ENCODE measurements at regions not wholly inside any gene's neighbourhood (a gene's known extent, or its start where the extent isn't known, plus 50 kb on each side); places are given as distances from the start of the nearest gene placed in this dataset.

DNA sequence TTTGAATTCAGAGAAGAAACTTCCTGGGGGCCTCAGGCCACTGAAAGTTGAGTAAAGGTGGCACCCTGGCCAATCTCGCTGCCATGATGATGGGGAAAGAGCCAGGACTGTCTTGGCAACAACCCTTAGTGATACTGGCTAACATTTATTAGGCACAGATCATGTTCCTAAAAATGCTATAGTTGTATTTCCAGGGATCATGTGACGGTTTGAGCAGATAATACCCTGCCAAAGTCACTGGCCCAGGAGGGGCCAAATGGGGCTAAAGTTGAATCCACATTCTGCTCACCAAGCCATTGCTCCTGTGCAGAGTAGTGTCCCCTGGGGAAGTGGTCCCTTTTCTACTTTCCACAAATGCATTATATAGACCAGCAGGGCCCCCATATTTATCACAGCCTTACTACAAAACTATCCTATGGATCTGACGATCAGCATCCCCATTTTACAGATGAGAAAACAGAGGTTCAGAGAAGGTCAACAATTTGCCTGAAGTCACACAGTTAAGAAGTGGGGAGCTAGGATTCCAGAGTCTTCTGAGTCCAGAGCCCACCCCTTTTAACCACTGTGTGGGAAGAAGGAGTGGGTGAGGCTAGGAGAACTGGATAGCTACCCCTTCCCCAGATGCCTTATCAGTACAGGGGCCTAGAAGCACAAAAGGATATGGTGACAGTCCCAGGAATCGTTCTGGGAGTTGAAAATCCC lies 300.0 kb upstream of the IRX3 start:
- TF ChIP-seq CTCF (IDR thresholded peaks at IDR 0.05; ENCODE audit: insufficient read depth, low read depth, low read length, missing control alignments) = no peak
- DNase-seq (ENCODE audit: low read depth) = no peak
- H3K4me3 ChIP-seq (ENCODE audit: low read depth, low read length) = no peak overlapping the region

DNA sequence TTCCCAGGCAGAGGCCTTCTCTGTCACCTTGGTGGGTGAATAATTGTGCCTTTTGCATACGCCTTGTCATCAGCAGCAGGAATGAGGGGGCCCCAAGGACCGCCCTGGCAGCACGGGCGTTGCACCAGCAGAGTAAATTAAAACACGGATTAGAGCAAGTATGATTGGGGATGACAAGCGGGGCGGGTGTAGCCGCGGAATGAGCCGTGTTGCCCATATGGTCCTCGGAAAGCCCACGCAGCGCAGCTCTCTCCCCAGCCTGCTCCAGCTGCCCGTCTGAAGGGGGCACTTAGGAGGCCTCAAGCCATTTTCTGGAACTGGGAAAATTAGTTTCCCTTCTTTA lies 299.4 kb upstream of the IRX3 start:
- no peak for TF ChIP-seq CTCF (IDR thresholded peaks at IDR 0.05; ENCODE audit: insufficient read depth, low read depth, low read length, missing control alignments)
- DNase-seq (ENCODE audit: low read depth) = no peak
- H3K4me3 ChIP-seq (ENCODE audit: low read depth, low read length) = no peak overlapping the region

GRCh38 chr16:54585094-54585997 lies 298.8 kb upstream of the IRX3 start:
- H3K4me3 ChIP-seq (ENCODE audit: low read depth, low read length) = no peak overlapping the region

DNA sequence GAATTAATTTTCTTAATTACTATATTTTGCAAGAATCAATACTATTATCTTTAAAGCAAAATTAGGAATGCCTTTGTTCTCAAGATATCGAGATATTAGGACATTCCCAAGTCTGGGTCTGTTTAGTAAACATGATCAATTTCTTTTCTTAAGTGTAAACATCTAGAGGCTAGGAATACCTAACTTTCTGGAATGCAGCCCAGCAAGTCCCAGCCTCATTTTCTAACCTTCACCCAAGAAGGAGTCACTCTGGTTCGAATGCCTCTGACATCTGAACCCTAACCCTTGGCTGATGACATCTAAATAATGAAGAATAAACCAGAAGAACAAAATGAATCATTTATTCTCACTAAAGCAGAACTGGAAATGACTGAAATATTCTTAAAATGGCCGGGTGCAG lies 297.5 kb upstream of the IRX3 start:
- H3K4me3 ChIP-seq (ENCODE audit: low read depth, low read length) = no peak overlapping the region
- DNase-seq (ENCODE audit: low read depth) = no peak
- TF ChIP-seq CTCF (IDR thresholded peaks at IDR 0.05; ENCODE audit: insufficient read depth, low read depth, low read length, missing control alignments) = no peak

More at GRCh38 chr16:54585094-54585997, 298.8 kb upstream of the IRX3 start:
- no peak for TF ChIP-seq CTCF (IDR thresholded peaks at IDR 0.05; ENCODE audit: insufficient read depth, low read depth, low read length, missing control alignments)
- DNase-seq (ENCODE audit: low read depth) = no peak

GRCh38 chr16:54582631-54583250 lies 296.2 kb upstream of the IRX3 start:
- no peak overlapping the region for H3K4me3 ChIP-seq (ENCODE audit: low read depth, low read length)
- no peak for DNase-seq (ENCODE audit: low read depth)
- TF ChIP-seq CTCF (IDR thresholded peaks at IDR 0.05; ENCODE audit: insufficient read depth, low read depth, low read length, missing control alignments) = no peak

DNA sequence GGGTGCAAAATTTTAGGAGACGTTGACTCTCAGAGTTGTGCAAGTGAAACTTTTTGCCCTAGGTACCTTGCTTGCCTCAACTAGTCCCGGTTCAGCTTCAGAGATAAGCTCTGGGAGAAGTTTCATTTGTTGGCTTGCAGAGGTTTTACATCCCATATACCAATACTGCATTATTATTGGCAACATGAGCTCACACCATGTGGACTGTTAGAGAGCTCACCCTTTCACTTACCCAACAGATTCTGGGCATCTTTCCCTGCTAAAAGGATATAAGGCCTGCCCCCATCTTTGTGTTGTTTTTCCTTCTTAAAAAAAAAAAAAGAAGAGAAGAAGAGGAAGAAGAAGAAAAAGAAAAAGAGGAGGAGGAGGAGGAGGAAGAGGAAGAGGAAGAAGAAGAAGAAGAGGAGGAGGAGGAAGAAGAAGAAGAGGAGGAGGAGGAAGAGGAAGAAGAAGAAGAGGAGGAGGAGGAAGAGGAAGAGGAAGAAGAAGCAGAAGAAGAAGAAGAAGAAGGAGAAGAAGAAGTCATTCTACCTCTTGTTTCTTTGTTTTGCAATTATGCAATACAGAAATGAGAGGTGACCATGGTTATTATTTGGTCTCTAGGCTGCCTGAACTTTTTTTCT lies 292.6 kb upstream of the IRX3 start:
- DNase-seq (ENCODE audit: low read depth) = no peak
- no peak overlapping the region for H3K4me3 ChIP-seq (ENCODE audit: low read depth, low read length)

More for the DNA sequence above, 292.6 kb upstream of the IRX3 start:
- TF ChIP-seq CTCF (IDR thresholded peaks at IDR 0.05; ENCODE audit: insufficient read depth, low read depth, low read length, missing control alignments) = no peak
